ENCODE measurements at regions not wholly inside any gene's neighbourhood (a gene's known extent, or its start where the extent isn't known, plus 50 kb on each side); places are given as distances from the start of the nearest gene placed in this dataset.

DNA sequence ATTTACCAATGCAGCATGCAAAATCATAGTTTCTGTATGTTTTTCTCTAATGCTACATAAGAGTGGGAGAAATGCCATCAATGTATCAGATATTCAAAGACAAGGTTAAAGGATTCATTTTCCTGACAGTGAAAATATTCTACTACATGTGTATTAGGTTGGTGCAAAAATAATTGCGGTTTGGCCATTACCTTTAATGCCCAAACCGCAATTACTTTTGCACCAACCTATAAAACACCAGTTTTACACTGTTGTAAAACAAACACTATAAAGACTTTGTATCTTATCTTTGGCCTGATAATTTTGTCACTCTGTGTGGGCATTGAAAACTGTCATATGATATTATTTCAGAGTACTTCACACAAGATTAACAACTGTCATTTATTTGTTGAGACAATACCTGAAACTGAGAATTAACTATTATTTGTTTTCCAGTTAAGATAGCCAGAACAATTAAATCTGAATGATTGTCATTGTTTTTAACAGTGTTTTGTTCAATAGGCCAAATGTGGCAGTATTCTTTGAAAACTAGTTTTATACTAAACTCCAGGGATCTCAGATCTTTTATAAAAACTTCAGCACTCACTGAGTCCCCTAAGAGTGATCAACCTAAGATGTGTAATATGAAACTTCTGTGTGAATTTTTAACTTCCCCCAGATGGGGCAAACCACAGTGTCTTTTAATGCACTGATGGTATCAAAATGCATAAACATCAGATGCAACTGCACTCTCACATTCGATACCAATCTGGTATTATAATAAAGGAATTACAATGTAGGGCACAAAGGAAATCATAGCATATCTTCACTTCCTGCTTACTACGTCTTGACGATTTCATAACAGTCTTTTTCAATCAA lies 53.8 kb upstream of the FBN2 start:
- Histone ChIP-seq H3K27me3 (ENCODE audit: insufficient read depth, low read depth, severe bottlenecking) (no peaks in the 10 kb centered on the region), H3K4me3 (ENCODE audit: low read depth, low read length) (no peak overlapping the region), H3K9me3 (ENCODE audit: severe bottlenecking) (no peaks in the 10 kb centered on the region), H3K27ac (no peak overlapping the region), H3K36me3 (no peaks in the 10 kb centered on the region)
- no peak for DNase-seq
- TF ChIP-seq, protein P1, sequence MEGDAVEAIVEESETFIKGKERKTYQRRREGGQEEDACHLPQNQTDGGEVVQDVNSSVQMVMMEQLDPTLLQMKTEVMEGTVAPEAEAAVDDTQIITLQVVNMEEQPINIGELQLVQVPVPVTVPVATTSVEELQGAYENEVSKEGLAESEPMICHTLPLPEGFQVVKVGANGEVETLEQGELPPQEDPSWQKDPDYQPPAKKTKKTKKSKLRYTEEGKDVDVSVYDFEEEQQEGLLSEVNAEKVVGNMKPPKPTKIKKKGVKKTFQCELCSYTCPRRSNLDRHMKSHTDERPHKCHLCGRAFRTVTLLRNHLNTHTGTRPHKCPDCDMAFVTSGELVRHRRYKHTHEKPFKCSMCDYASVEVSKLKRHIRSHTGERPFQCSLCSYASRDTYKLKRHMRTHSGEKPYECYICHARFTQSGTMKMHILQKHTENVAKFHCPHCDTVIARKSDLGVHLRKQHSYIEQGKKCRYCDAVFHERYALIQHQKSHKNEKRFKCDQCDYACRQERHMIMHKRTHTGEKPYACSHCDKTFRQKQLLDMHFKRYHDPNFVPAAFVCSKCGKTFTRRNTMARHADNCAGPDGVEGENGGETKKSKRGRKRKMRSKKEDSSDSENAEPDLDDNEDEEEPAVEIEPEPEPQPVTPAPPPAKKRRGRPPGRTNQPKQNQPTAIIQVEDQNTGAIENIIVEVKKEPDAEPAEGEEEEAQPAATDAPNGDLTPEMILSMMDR (IDR thresholded peaks at IDR 0.05; ENCODE audit: low read depth, low read length): no peak

DNA sequence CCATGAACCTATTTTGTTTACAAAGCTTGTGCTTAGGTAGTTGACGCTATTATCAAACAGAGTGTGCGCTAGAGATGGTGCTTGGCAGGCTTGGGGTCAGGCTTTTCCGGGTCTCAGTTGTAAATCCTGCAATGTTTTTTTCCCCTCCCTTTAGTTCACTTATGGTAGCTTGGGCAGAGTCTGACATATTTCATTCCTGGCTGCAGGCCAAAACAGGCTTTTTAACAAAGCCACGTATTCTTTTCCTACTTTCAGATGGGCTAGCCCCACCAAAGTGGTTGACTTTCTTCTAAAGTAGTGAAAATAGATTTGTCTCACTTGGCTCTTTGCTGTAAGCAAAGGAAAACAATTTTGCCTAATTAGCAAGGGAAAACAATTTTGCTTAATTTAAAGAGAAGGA lies 58.0 kb upstream of the FBN2 start:
- H3K4me3 ChIP-seq (ENCODE audit: low read depth, low read length): no peak overlapping the region
- no peaks in the 10 kb centered on the region for H3K27me3 ChIP-seq (ENCODE audit: insufficient read depth, low read depth, severe bottlenecking)
- no peaks in the 10 kb centered on the region for H3K9me3 ChIP-seq (ENCODE audit: severe bottlenecking)
- TF ChIP-seq, protein P1 (IDR thresholded peaks at IDR 0.05; ENCODE audit: low read depth, low read length): no peak
- no peak for DNase-seq
- no peak overlapping the region for H3K27ac ChIP-seq
- no peaks in the 10 kb centered on the region for H3K36me3 ChIP-seq

DNA sequence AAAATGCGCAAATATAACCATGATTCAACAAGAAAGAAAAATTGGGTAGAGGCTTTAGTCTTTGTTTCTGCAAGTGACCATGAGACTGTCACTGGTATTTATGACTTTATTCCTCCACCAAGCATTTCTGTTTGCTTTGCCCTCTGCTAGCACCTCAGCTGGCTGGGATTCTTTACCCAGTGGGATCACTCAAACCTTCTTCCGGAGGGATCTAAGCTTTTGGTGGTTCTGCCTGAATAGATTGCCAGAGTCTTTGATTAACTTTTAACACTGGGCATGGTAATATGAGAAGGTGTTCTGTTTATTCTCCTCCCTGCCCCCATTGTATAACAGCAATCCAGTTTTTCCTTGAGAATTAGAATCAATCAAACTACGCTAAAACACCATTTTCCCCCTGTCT lies 59.1 kb upstream of the FBN2 start:
- DNase-seq: no peak
- Histone ChIP-seq H3K27ac (no peak overlapping the region), H3K4me3 (ENCODE audit: low read depth, low read length) (no peak overlapping the region), H3K9me3 (ENCODE audit: severe bottlenecking) (no peaks in the 10 kb centered on the region), H3K27me3 (ENCODE audit: insufficient read depth, low read depth, severe bottlenecking) (no peaks in the 10 kb centered on the region), H3K36me3 (no peaks in the 10 kb centered on the region)
- TF ChIP-seq, protein P1 (IDR thresholded peaks at IDR 0.05; ENCODE audit: low read depth, low read length): no peak

- no peaks in the 10 kb centered on the region for H3K27me3 ChIP-seq (ENCODE audit: insufficient read depth, low read depth, severe bottlenecking)
- no peak overlapping the region for H3K27ac ChIP-seq
- TF ChIP-seq, protein P1 (IDR thresholded peaks at IDR 0.05; ENCODE audit: low read depth, low read length): no peak
- no peaks in the 10 kb centered on the region for H3K36me3 ChIP-seq
- no peak overlapping the region for H3K4me3 ChIP-seq (ENCODE audit: low read depth, low read length)
- H3K9me3 ChIP-seq (ENCODE audit: severe bottlenecking): no peaks in the 10 kb centered on the region
- no peak for DNase-seq
Measured at GRCh38 chr5:128613128-128613527, 75.1 kb upstream of the FBN2 start.

- H3K9me3 ChIP-seq (ENCODE audit: severe bottlenecking): no peaks in the 10 kb centered on the region
Measured at GRCh38 chr5:128613766-128614165, 75.7 kb upstream of the FBN2 start.

More at GRCh38 chr5:128613766-128614165, 75.7 kb upstream of the FBN2 start:
- no peak overlapping the region for H3K27ac ChIP-seq
- no peaks in the 10 kb centered on the region for H3K27me3 ChIP-seq (ENCODE audit: insufficient read depth, low read depth, severe bottlenecking)
- no peak for DNase-seq
- H3K36me3 ChIP-seq: no peaks in the 10 kb centered on the region
- TF ChIP-seq, protein P1 (IDR thresholded peaks at IDR 0.05; ENCODE audit: low read depth, low read length): no peak
- H3K4me3 ChIP-seq (ENCODE audit: low read depth, low read length): no peak overlapping the region
